Fibroblast of villous mesenchyme (primary cell): ENCODE measurements at regions not wholly inside any gene's neighbourhood (a gene's known extent, or its start where the extent isn't known, plus 50 kb on each side); places are given as distances from the start of the nearest gene placed in this dataset.

Experiments
- DNase-seq: peaks from one replicate; pipeline ENCODE4 v3.0.0-alpha.2; 2010; ENCODE audit warnings: low read depth
- H3K4me3 ChIP-seq: 2 replicates; pipeline ENCODE4 v1.5.1; 2011; ENCODE audit warnings: low read depth, mild to moderate bottlenecking, low read length
- TF ChIP-seq, protein P1 (sequence below): IDR thresholded peaks from 2 replicates; pipeline ENCODE4 v1.5.1; 2012; ENCODE audit warnings: low read depth, mild to moderate bottlenecking, low read length; ENCODE audit not compliant: insufficient read depth

DNA sequence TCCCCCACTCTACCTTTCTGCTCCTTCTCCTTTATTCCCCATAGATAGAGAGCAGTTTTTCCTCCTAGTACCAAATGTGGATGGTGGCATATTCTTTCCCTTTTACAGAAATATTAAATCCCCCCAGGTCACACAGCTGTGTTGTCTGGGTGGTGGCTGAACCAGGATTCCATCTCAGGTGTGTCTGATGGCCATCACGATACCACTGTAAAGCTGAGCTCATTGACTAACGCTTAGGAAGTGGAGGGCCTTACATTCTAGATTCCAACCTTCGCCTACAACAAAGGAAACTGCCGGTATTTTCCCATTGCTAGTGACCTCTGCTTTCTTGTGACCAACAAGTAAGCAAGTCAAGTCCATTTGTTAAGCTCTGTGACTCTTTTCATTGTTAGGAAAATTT, 131.9 kb upstream of the KLF4 start:
- TF ChIP-seq, protein P1, sequence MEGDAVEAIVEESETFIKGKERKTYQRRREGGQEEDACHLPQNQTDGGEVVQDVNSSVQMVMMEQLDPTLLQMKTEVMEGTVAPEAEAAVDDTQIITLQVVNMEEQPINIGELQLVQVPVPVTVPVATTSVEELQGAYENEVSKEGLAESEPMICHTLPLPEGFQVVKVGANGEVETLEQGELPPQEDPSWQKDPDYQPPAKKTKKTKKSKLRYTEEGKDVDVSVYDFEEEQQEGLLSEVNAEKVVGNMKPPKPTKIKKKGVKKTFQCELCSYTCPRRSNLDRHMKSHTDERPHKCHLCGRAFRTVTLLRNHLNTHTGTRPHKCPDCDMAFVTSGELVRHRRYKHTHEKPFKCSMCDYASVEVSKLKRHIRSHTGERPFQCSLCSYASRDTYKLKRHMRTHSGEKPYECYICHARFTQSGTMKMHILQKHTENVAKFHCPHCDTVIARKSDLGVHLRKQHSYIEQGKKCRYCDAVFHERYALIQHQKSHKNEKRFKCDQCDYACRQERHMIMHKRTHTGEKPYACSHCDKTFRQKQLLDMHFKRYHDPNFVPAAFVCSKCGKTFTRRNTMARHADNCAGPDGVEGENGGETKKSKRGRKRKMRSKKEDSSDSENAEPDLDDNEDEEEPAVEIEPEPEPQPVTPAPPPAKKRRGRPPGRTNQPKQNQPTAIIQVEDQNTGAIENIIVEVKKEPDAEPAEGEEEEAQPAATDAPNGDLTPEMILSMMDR, result no peak
- H3K4me3 ChIP-seq, result no peak overlapping the region
- no peak for DNase-seq

DNA sequence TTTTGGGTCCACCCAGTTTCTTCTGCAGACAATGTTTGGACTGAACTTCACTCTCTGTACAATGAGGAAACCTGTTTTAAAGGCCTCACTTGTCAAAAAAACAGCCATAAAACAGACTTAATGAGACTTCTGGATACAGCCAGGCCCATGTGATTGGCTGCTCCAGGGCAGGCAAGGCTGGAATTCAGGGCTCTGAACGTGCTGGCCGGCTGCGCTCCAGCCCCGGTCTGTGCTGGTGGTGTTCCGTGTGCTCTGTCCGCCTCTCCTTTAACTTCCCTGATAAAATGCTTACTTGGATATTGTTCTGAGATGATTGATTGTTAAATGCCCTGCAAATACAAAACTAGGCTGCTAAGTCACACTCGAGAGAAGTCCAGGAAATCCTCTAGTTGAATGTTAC, 131.2 kb upstream of the KLF4 start:
- no peak overlapping the region for H3K4me3 ChIP-seq
- DNase-seq, result peak; percentile 38

DNA sequence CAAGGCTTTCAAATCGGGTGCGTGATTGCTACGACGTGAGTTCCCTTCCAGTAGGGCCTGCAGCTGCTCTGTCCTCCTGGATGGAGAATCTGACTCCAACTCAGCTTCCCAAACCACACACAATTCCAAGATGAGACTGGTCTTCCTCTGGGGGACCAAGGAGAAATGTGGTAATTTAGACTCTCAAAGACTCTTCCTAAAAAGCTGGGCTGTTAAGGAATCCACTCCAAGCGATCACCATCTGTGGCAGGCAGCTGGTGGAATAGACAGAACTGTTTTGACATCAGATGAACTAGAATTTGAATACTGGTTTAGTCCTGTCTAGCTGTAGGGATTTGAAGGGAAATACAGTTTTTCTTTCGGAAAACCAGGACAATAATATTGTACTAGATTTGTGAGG, 130.7 kb upstream of the KLF4 start:
- DNase-seq, result no peak
- no peak overlapping the region for H3K4me3 ChIP-seq
- TF ChIP-seq, protein P1, result no peak

More for the DNA sequence above, 131.2 kb upstream of the KLF4 start:
- TF ChIP-seq, protein P1, result no peak

DNA sequence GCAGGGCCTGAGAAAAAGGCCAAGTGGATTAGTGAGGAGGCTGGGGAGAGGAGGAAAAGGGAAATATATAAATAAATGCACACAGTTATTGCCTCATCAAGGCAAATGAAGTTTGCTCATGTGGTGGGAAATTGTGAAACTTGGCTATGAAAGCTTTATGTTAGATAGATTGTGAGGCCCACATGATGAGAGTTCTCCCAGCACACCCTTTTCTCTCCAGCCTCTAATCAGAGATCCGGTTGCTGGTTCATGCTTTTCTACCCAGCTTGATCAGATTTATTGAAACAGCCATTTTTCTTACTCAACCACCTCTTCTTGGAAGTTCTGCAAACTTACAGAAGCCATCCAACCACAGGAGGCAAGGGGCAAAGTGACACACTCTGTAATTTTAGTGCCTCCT, 125.8 kb upstream of the KLF4 start:
- DNase-seq, result peak; percentile 95
- no peak overlapping the region for H3K4me3 ChIP-seq
- TF ChIP-seq, protein P1, result no peak

DNA sequence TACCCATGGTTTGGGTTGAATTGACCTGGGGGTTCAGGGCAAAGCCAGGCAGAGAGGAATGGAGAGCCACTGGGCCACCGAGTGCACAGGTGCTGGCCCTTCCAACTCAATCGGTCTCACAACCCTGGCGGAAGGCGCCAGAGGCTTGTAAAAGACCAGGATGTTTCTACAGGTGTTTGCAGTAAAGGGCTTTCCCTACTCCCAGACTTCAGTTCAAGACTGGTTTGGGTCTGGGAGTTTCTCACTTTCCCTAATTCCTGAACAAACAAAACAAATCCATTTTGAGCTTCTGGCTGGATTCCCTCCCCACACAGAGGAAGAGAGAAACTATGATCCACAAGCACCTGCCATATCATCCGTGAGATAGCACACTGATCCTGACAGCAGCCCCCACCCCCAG, 125.2 kb upstream of the KLF4 start:
- TF ChIP-seq, protein P1, result no peak
- DNase-seq, result peak; percentile 51

DNA sequence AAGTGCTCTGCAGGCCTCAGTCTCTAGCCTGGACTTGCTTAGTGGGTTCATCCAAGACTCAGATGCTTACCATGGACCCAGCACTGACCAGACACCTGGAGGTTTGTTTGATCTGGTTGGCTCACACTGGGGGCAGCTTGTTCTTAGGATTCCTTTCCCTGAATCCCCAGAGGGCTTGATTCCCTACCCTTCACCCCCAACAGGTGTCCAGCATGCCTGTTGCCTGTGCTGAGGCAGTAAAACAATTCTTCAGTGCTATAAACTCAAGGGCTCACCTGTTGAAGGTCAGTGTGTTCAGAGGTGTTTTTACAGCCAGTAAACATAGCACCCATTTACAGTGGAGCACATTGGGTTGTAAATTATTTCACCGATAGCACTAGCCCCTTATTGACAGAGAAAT, 123.8 kb upstream of the KLF4 start:
- H3K4me3 ChIP-seq, result no peak overlapping the region
- no peak for DNase-seq
- TF ChIP-seq, protein P1, result no peak

More for the DNA sequence above, 125.2 kb upstream of the KLF4 start:
- no peak overlapping the region for H3K4me3 ChIP-seq

DNA sequence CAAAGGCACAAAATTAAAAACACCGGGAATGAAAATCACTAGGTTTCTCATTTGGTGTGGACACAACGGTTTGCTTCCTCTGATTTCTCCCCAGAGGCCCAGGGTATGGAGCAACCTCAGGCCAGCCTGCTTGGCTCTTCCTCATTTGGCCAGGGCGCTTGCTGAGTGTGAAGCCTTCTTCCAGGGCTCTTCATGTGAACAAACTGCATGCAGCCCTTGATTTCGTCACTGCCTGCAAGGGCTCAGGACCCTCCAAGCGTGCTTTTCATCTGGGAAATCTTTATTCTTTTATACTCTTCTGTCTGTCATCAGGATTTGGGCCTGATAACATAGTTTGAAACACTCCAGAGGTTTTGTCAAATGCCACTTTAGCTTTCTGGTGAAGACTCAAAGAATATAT, 122.6 kb upstream of the KLF4 start:
- peak; percentile 53 for DNase-seq

More for the DNA sequence above, 122.6 kb upstream of the KLF4 start:
- no peak overlapping the region for H3K4me3 ChIP-seq
- TF ChIP-seq, protein P1, result no peak
